AG09319 (cell line): ENCODE measurements at regions not wholly inside any gene's neighbourhood (a gene's known extent, or its start where the extent isn't known, plus 50 kb on each side); places are given as distances from the start of the nearest gene placed in this dataset.

Experiments used
- DNase-seq: peaks from one replicate; pipeline ENCODE4 v3.0.0-alpha.2; 2010; ENCODE audit warnings: low read depth; ENCODE audit errors: extremely low read depth
- CTCF ChIP-seq: IDR thresholded peaks from 2 replicates; pipeline ENCODE4 v1.5.1; 2011; ENCODE audit warnings: low read depth, mild to moderate bottlenecking, inconsistent platforms, low read length, moderate library complexity

GRCh38 chr14:35978561-35978960 lies 152.4 kb downstream of the BRMS1L start:
- DNase-seq, result no peak
- TF ChIP-seq CTCF, result no peak

DNA sequence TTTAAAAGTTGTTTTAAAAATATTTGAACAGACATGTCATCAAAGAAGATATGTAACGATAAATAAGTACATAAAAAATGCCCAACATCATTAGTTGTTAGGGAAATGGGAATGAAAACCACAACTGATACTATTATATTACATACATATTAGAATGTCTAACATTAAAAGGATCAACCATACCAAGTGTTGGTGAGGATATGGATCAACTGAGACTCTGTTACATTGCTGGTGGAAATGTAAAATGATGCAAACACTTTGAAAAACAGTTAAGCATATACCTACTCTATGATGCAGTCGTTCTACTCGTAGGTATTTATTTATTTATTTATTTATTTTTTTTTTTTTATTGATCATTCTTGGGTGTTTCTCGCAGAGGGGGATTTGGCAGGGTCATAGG lies 149.7 kb downstream of the BRMS1L start:
- TF ChIP-seq CTCF, result no peak
- no peak for DNase-seq

GRCh38 chr14:35973770-35974169 lies 147.6 kb downstream of the BRMS1L start:
- DNase-seq, result no peak
- TF ChIP-seq CTCF, result no peak

GRCh38 chr14:35971965-35972630 lies 146.0 kb downstream of the BRMS1L start:
- no peak for TF ChIP-seq CTCF
- no peak for DNase-seq

DNA sequence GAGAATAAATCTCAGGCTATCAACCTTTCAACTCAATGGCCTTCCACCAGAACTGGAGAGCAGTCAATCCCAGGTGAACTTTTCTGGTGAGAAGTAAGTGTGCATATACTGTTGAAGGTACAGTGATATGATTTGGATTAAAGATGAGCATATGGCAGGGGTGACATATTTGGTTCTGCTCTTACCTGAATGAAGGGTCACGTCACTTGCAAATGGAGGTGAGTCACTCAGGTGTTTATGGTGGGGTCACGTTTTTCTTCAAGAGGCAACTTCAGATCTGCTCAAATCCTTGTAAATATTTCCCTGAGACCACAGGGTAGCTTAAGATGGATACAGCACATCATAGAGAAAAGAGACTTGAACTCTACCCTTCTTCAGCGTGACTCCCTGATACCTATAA lies 143.2 kb downstream of the BRMS1L start:
- DNase-seq, result no peak
- TF ChIP-seq CTCF, result no peak

DNA sequence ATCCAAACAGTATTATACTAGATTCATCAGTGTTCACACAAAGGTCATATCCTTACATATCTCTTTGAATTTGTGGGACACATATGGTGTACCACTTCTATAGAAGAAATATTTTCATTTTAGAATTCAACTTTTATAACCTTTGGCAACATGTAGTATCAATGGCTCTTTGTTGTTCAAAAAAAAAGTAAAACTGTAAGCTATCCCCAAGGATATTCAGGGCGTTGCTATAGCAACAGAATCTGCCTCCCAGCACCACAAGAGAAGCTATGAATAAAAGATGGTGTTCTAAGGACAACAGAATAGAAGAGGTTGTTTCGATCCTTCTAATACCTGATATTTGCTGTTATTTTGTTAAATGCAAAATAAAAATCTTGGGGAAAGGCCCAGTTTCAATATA lies 139.3 kb downstream of the BRMS1L start:
- TF ChIP-seq CTCF, result no peak
- no peak for DNase-seq

DNA sequence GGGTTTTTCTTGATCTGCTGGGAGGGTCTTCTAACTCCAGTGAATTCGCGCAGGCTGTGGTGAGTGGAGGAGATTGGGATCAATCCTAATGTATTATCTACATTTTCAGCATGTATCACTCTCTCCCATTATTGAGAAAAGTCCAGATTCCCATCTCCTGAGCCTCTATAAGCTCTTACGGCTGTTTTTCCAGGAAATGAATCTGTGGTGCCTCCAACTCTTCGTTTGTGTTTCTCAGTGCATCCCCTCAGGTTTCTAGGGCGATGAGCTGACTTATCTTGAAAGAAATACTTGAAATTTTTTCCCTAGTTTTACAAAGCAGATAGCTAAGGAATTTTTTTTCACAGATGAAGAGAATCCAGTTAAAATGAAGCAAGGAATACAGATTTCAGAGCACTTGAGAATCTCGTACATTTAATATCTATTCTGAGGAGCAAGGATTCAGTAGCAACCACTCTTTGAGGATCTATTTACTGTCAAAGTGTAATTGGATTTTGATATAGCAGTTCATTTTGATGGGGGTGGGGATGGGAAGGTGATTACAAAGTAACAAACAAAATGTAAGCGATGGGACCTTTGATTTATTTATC lies 138.7 kb downstream of the BRMS1L start:
- DNase-seq, result no peak
- TF ChIP-seq CTCF, result no peak
